AG09319 (cell line): ENCODE measurements at regions not wholly inside any gene's neighbourhood (a gene's known extent, or its start where the extent isn't known, plus 50 kb on each side); places are given as distances from the start of the nearest gene placed in this dataset.

Experiments used
- DNase-seq: peaks from one replicate; pipeline ENCODE4 v3.0.0-alpha.2; 2010; ENCODE audit warnings: low read depth; ENCODE audit errors: extremely low read depth
- CTCF ChIP-seq: IDR thresholded peaks from 2 replicates; pipeline ENCODE4 v1.5.1; 2011; ENCODE audit warnings: low read depth, mild to moderate bottlenecking, inconsistent platforms, low read length, moderate library complexity

GRCh38 chr1:81492628-81493027 is 308.1 kb upstream of the ADGRL2 start:
- TF ChIP-seq CTCF: no peak
- DNase-seq: no peak

- TF ChIP-seq CTCF: no peak
- no peak for DNase-seq
Measured at GRCh38 chr1:81490614-81491013, 310.1 kb upstream of the ADGRL2 start.

GRCh38 chr1:81489372-81489934 is 311.3 kb upstream of the ADGRL2 start:
- no peak for DNase-seq
- no peak for TF ChIP-seq CTCF

GRCh38 chr1:81484284-81484683 is 316.4 kb upstream of the ADGRL2 start:
- TF ChIP-seq CTCF: no peak
- DNase-seq: no peak

- TF ChIP-seq CTCF: no peak
- no peak for DNase-seq
Measured at GRCh38 chr1:81478219-81478618, 322.5 kb upstream of the ADGRL2 start.

- no peak for DNase-seq
Measured at GRCh38 chr1:81477710-81478109, 323.0 kb upstream of the ADGRL2 start.

GRCh38 chr1:81472387-81472786 is 328.3 kb upstream of the ADGRL2 start:
- no peak for TF ChIP-seq CTCF
- DNase-seq: no peak

More at GRCh38 chr1:81477710-81478109, 323.0 kb upstream of the ADGRL2 start:
- no peak for TF ChIP-seq CTCF
